ENCODE measurements at regions not wholly inside any gene's neighbourhood (a gene's known extent, or its start where the extent isn't known, plus 50 kb on each side); places are given as distances from the start of the nearest gene placed in this dataset.
"Not testable (repeated sequence)": the region's sequence is repeated elsewhere in the genome, so short reads cannot be mapped to it uniquely, and the experiment has no call there.

DNA sequence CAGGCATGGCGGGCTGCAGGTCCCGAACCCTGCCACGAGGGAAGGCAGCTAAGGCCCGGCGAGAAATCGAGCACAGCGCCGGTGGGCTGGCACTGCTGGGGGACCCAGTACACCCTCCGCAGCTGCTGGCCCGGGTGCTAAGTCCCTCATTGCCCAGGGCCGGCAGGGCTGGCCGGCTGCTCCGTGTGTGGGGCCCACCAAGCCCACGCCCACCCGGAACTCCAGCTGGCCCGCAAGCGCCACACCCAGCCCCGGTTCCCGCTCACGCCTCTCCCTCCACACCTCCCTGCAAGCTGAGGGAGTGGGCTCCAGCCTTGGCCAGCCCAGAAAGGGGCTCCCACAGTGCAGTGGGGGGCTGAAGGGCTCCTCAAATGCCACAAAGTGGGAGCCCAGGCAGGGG lies 769.8 kb upstream of the POU3F4 start:
- not testable (repeated sequence) for TF ChIP-seq POLR2A (IDR thresholded peaks at IDR 0.05)
- TF ChIP-seq, protein P1, sequence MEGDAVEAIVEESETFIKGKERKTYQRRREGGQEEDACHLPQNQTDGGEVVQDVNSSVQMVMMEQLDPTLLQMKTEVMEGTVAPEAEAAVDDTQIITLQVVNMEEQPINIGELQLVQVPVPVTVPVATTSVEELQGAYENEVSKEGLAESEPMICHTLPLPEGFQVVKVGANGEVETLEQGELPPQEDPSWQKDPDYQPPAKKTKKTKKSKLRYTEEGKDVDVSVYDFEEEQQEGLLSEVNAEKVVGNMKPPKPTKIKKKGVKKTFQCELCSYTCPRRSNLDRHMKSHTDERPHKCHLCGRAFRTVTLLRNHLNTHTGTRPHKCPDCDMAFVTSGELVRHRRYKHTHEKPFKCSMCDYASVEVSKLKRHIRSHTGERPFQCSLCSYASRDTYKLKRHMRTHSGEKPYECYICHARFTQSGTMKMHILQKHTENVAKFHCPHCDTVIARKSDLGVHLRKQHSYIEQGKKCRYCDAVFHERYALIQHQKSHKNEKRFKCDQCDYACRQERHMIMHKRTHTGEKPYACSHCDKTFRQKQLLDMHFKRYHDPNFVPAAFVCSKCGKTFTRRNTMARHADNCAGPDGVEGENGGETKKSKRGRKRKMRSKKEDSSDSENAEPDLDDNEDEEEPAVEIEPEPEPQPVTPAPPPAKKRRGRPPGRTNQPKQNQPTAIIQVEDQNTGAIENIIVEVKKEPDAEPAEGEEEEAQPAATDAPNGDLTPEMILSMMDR (IDR thresholded peaks at IDR 0.05), result not testable (repeated sequence)
